Activated CD8-positive, alpha-beta memory T cell treated with anti-CD3 and anti-CD28 coated beads, Interleukin-2, amount 50 U/mL, for 24 hours (primary cell): ENCODE measurements at regions not wholly inside any gene's neighbourhood (a gene's known extent, or its start where the extent isn't known, plus 50 kb on each side); places are given as distances from the start of the nearest gene placed in this dataset.
"Not testable (repeated sequence)": the region's sequence is repeated elsewhere in the genome, so short reads cannot be mapped to it uniquely, and the experiment has no call there.

Experiments used
- DNase-seq: peaks from one replicate; pipeline ENCODE4 v3.0.0-alpha.2; 2020; ENCODE audit errors: extremely low read depth

DNA sequence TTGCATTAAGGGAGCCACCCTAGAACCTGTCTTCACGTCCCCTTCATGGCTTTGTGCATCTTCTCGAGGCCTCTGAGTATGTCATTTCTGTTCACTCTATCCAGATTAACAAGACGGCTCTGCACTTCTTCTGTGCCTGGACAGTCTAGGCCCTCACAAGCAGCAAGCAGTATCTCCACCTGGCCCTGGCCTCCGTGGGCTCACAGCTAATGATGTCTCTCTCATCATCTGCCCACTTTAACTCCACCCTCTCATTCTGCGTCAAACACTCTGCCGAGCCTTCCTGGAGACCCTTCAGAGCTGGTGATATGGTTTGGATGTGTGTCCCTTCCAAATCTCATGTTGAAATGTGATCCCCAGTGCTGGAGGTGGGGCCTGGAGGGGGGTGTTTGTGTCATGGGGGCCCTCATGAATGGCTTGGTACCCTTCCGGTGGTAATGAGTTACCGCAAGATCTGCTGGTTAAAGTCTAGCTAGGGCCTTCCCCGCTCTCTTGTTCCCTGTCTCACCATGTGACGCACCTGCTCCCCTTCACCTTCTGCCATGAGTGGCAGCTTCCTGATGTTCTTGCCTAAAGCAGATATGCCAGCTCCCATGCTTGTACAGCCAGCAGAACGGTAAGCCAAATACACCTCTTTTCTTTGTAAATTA is 132.5 kb upstream of the ID2 start:
- no peak for DNase-seq

DNA sequence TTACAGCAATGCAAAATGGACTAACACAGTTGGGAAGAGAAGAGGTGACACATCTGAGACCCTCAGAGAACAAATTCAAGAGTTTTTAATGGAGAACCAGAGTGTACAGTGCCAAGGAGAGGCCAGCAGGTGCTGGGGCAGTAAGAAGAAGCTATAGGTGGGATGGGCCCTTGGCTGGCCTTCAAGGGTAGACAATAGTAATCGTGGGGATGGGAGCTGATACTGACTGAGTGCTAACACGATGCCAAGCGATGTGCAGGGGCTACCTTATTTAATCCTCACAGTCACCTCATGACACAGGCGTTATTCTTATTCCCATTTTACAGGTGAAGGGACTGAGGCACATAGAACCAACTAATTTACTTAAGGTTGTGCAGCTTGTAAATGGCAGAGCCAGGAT is 131.9 kb upstream of the ID2 start:
- no peak for DNase-seq

DNA sequence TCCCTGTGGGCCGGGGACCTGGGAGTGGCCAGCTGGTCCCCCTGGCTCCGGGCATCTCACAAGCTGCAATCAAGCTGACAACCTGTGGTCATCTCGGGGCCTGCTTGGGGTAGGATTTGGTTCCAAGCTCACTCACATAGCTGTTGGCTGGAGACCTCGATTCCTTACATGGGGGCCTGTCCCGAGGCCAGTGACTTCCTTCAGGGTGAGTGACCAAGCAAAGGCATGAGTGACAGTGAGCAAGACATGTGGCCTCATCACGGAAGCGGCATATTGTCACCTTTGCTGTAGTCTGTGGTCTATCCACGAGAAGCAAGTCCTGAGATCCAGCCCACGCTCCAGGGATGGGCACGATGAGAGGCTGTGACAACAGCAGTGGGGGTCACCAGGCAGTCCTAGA is 131.4 kb upstream of the ID2 start:
- no peak for DNase-seq

DNA sequence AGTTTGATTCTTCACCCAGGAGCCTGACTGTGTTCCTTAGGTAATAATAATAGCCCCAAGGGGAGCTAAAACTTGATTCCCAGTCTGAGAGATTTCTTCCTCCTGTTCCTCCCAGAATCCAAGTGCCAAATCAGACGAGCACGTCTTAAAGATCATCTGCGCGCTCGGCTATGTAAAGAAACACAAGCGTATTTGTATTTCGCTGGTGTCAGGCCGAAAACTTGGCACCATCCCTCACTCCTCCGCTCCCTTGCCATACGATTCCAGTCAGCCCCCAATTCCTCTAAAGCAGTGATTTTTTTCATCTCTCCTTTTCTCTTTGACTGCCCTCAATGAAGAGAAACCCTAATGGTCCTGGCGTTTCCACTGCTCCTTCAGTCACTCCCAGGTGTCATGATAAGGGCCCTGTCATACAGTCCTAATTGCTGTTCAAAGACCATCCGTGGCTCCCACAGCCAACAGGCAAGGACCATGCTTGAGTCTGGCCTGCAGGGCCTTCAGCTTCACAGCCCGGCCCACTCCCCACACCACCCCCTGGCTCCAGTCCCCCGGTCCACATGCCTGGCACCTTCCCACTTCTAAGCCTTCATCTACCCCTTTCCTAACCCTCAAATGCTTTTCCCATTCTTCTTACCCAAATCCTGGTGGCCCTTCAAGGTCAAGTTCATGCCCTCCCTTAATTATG is 130.8 kb upstream of the ID2 start:
- no peak for DNase-seq

DNA sequence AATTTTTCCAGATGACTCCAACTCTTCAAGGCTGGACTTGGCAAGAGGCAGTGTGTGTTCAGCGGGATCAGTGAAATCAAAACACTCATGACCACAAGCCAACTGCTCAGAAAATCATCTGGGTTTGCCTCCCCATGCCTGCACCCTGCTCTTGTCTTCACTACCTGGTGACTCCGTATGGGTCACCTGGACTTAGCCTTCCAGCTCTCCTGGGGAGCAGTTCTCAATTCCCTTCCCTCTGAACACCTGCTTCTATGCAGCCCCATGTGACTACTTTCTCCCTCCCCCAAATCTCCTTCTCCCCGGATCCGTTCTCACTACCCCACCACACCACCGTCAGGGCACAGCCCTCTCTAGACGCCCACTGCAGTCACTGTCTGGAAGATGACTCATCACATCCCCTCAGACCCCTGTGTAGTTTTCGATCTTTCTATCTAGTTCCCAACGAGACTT is 130.2 kb upstream of the ID2 start:
- no peak for DNase-seq

DNA sequence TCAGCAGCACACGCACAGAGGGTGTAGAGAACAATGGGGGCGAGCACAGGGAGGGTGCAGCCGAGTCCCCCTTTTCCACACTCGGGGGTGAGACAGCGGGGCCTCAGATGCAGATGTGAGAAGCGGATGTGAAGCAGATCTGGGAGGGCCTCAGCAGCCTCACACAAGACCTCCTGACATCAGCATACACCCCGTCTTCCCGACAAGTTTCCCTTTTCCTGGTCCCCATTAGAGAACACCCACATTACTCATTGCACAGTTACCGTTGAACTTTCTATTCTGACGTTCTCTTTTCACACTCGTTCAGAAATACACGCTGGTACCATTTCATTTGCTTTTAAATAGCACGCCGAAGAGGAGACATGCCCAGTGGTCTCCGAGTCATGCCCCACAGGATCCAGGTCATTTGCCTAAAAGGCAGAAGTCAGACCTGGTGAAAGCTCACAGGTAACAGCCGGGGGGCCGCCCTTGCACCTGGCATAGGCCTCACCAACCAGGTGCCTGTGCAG is 129.5 kb upstream of the ID2 start:
- no peak for DNase-seq

DNA sequence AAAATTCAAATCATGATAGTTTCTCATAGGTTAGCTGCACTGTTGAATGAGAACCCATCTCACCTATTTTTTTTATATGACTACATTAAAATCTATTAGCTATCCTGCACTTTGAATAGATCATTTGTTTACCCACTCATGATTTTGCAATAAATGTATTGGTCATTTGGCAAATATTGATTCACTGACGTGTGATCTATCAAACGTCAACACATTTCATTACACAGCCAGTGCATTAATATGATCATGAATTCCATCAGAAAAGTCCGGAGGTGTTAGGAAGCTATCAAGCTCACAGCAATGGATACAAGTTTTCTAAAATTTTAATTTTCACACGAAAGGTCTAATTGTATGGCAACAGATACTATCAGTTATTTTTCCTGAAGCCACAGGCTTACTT is 128.2 kb upstream of the ID2 start:
- DNase-seq, result no peak

DNA sequence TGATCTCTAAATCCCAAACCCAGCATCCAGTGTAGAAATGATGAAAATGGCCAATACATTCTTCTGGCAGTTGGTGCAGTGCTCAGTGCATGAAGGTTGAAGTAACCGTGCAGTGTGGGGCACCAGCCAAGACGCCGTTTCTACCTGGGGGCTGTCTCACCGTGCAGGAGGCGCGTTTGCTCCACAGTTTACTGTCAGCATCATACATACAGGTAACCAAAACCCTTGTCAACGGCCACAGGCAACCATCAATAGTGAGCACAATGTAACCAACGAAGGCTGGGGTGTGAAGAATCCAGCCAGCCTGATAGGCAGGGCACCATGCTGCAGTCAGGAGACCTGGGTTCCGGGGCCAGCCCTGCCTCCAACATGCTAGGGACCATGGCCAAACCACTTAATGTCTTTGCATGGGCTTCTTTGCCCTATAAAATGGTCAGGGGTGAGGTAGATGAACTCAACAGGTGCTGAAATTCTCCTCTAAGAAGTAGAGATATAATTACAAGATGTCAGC is 127.5 kb upstream of the ID2 start:
- no peak for DNase-seq

DNA sequence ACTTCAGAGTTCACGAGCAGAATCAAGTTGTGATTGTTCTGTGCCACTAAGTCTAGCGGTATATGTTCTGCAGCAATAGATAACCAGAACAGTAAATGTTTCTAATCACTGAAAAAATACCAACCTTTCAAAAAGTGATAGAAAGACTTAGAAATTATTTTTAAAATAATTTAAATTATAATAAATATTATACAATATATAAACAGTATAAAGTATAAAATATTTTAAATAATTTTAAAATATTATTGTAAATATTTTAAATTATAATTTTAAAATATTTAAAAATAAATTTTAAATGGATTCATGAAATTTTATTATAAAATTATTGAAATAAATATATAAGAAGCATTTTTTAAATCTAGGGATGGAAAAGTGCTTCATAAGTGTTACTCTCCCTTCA is 126.3 kb upstream of the ID2 start:
- DNase-seq, result no peak

DNA sequence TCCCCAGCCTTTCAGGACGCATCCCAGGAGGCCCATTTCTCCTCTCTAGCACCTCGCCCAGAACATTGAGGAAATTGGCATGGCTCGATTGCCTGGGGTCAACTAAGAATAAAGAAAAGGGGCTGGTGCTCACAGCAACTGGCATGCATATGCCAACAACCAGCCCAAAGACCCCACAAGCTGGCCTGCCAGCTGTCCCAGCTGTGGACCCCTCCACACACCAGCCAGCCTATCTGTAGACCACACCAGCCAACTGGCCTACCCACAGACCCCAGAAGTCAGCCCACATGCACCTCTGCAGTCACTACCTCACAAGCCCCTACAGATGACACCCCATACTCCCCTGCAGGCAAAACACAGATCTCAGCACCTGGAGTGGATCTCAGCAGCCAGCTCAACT is 123.8 kb upstream of the ID2 start:
- DNase-seq, result no peak

DNA sequence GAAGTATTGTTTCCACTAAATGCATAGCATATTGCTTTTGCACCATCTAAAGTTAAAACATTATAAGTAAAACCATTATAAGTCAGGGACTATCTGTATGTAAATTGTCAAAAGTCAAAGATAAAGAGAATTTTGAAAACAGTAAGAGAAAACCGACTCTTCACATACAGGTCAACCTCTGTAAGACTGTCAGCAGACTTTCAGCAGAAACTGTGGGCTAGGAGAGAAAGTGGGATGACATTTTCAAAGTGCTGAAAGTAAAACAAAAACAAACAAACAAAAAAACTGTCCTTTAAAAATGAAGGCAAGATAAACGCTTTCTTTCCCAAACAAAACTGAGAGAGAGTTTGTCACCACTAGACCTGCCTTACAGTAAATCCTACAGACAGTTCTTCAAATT is 122.9 kb upstream of the ID2 start:
- DNase-seq, result no peak

DNA sequence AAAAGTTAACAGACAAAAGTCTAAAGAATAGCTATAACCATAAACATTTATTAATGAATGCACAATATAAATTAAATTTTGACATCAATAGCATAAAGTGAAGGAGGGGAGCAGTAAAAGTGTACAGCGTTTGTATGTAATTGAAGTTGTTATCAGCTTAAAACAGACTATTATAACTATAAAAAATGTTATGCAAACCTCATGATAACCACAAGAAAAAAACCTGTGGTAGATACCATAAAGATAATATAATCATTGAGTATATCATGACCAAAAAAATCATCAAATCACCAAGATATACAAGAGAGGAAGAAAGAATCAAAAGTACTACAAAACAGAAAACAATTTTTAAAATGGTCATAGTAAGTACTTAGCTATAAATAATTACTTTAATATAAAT is 122.1 kb upstream of the ID2 start:
- DNase-seq, result no peak

DNA sequence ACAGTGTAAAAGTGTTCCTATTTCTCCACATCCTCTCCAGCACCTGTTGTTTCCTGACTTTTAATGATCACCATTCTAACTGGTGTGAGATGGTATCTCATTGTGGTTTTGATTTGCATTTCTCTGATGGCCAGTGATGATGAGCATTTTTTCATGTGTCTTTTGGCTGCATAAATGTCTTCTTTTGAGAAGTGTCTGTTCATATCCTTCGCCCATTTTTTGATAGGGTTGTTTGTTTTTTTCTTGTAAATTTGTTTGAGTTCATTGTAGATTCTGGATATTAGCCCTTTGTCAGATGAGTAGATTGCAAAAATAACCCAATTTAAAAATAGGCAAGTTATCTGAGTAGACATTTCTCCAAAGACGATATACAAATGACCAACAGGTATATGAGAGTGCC is 120.2 kb upstream of the ID2 start:
- not testable (repeated sequence) for DNase-seq

DNA sequence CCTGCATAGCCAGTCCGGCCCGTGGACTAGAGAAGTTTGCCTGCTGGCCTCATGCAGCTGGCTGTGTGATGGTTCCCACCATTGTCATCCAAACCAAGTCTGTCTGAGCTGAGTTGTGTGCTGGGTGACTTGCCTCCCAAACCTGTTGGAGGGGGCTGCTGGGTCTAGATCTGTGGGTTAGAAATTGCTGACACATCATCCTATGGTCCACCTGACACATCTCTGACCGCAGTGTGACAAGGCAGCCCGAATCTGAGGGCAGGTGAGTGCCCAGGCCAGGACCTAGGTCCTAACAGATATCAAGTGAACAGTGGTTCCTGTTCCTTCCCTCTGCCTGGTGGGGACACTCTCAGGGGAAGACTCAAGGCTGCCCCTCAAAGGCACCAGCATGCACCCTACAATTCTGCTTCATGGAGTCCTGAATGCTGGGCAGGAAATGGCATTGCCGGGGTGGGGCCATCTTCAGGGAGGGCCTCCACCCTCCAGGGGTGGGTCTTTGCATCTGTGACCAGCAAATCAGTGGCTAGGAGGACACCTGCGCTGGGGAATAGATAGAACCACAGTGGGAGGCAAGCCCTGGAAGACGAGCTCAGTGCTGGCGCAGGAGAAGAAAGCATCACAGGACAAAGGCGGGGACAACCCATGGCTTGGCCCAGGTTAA is 117.9 kb upstream of the ID2 start:
- no peak for DNase-seq

DNA sequence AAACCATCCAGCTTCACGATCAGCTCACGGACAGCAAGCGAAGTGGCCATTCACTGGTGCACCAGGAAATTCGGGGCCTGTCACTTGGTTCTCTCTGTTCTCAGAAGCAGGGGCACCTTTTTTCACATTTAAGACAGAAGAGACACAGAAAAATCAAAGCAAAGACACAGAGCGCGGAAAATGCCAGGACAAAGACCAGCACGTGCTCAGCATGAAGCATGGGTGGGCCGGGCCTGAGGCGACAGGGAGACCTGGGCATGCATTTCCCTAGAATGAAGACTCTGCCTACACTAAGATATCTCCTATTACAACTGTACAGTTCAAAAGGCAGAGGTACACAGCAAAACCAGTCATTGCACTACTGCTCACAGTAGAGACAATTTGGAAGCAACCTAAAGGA is 117.4 kb upstream of the ID2 start:
- DNase-seq, result no peak

DNA sequence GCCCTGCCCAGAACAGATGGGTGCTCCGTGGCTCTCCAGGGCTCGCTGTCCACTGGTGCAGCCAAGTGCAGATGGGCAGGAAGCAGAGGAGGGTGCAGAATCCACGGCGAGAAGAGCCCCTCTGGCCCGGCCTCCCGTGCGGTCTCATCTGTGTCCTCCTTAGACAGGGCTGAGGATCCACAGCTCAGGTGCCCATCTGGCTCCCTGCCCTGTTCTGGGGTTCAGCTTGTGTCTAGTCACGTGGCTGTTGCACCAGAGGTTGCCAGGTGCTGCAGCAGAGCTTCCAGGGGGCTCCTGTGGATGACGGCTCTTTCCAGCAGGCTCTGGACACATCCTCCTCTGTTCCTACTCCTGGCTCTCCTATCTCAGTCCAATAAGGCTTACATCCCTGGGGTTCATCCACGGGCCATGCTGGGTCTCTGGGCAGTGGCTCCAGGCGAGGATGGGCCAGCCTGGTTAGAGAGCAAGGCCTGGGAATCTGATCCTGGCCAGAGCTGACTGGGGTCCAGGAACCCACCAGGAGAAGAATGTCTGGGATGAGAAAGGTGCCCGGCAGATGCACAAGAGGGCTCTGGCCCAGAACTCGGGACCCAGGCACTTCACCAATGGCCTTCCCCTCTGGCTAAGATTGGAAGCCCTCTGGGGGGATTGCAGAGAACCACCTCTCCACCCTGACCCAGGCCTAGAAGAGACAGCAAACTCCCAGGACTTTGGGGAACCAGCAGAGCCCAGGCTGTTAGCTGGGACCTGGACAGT is 116.3 kb upstream of the ID2 start:
- DNase-seq, result no peak

DNA sequence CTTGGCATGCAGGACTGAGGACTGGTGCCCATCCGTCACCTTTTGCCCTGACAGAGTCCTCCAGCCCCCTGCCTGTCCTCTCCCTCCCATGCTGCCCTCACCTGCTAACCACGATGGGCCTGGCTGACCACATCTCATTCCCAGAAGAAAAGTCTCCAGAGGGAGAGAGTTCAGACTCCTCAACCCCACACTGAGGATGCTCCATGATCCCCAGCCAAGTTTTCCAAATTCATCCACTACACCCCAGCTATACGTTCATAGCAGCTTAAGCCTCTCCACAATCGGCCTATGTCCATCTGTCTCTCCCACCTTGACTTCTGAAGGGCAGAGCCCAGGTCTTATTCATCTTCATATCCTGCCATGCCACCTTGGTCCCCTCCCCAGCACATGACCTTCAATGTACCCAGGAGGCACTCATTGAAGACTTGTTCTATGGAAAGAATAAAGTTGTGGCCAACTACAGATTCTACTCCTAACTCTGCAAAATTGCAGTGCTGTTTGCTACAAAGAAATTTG is 115.6 kb upstream of the ID2 start:
- no peak for DNase-seq

DNA sequence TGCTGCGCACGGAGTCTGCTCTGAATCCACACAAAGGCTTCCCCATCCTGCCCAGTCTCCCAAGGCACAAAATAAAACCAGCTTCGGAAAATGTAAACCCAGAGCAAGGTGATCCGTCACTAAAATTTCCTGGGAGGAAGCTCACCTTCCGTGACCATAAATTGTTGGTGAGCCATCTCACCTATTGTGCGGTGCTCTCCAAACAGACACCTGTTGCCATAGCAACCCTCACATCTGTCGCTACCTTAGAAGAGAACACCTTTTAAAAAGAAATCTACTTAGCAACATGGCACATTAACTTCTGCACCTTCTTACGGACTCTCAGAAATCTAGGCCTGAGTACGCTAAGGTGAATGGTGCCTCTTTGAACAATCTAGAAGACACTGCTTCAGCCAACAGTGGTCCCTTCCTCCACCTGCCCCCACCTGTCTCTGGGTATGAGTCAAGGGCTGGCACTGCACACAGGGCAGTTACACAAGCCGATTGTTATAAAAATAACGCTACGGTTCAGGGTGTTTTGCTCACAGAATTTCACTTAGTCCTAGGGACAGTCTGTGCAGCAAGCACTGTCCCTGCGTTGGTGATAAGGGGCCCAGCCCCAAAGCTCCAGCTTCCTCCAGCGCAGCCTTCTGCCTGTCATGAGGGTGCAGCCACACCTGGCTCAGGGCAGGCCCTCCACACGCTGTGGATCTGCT is 114.9 kb upstream of the ID2 start:
- no peak for DNase-seq

DNA sequence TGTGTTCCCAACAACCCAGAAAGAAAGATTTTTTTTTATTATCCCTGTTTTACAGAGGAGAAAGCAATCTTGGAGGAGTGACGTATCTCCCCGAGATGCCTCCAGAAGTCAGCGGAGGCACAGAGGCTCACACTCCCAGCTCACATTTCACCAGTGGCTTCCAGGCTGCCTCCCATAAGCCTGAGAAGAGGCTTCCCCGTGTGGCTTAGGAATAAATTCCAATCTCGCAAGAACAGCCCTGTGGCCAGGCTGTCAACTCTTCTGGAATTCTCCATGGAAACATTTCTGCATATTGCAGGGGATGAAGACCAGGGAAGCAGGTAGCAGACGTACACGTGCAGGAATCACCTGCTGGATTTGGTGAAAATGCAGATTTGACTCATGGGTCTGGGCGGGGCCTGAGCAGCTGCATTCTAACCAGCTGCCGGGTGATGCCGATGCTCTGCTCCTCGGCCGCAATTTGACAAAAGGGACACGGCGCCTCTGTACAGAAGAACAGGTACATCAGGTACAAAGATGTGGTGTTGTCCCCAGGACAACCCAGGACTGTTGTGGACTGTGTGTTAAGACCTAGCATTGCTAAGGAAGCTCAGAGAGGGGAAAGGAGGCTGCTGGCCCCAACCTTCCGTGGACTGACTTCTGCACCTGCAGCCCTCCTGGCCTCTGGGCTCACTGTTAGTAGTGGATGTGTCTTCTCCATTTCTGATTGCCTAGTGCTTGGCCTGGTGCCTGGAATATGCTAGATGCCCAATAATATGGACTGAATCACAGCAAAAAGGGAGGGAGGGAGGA is 114.2 kb upstream of the ID2 start:
- no peak for DNase-seq

DNA sequence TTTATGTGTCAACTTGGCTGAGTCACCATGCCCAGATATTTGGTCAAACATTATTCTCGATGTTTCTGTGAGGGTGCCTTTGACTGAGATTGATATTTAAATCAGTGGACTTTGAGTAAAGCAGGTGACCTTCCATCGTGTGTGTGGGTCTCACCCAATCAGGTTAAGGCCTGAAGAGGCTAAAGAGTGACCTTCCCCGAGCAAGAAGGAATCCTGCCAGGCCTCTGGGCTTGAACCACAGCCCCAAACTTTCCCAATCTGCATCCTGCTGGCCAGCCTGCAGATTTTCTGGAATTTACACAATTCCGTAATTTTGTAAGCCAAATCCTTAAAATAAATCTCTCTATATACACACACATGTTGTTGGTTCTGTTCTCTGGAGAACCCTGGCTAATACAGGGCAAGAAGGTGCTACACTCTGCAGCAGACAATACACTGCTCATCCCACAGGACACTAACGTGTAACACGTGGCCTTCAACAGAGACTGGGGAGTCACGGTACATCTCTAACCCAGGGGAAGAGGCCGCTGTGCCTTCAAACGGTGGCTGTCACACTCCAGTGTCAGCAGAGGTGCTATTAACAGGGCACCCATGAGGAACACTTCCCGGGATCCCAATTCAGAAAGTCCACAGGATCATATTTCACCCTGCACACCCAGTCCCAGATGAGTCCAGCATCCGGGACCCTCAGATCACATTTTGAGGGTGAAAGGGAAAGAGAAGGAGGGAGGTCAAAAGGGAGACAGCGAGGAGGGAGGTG is 113.1 kb upstream of the ID2 start:
- DNase-seq, result no peak
